ENCODE measurements at regions not wholly inside any gene's neighbourhood (a gene's known extent, or its start where the extent isn't known, plus 50 kb on each side); places are given as distances from the start of the nearest gene placed in this dataset.

- TF ChIP-seq POLR2A (IDR thresholded peaks at IDR 0.05), result no peak
- no peak for TF ChIP-seq CTCF (IDR thresholded peaks at IDR 0.05)
Observed at GRCh38 chrX:95949588-95949987, 735.1 kb upstream of the DIAPH2 start.
